GM12892 (cell line): ENCODE measurements at regions not wholly inside any gene's neighbourhood (a gene's known extent, or its start where the extent isn't known, plus 50 kb on each side); places are given as distances from the start of the nearest gene placed in this dataset.
A peak's percentile ranks its signal among the peaks of the same experiment; 100 is the strongest.

Experiments
- DNase-seq: peaks from one replicate; pipeline ENCODE4 v3.0.0; 2011; ENCODE audit not compliant: insufficient read length
- FAIRE-seq: peaks from 2 replicates; lab custom pipeline; 2011; peaks lifted over from hg19 to GRCh38; lab: Jason Lieb, UNC
- POLR2A ChIP-seq: IDR thresholded peaks from 2 replicates; pipeline ENCODE4 v1.6.1; 2011; ENCODE audit warnings: low read depth, low read length, control low read depth
- POLR2AphosphoS5 ChIP-seq: IDR thresholded peaks from 2 replicates; pipeline ENCODE4 v1.6.1; 2011; ENCODE audit warnings: low read depth, low read length, control low read depth
- TAF1 ChIP-seq: IDR thresholded peaks from 2 replicates; pipeline ENCODE4 v1.6.1; 2011; ENCODE audit warnings: low read depth, mild to moderate bottlenecking, control low read depth, low read length, borderline replicate concordance

- no peak for FAIRE-seq
- TF ChIP-seq POLR2AphosphoS5 (no peak), POLR2A (no peak), TAF1 (no peak)
Measured at GRCh38 chr6:71491844-71492243, 203.2 kb downstream of the OGFRL1 start.

DNA sequence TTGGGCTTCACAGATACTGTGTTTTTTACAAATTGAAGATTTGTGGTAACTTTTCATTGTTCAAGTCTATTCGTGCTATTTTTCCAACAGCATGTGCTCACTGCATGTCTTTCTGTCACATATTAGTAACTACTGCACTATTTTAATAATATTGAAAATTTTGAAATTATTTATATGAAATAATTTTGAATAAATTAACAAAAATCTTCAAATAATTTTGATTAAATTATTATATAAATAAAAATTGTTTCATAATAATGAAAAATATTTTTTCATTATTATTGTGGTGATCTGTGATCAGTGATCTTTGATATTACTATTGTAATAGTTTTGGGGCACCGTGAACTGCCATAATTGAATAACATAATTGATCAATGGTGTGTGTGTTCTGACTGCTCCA, 204.1 kb downstream of the OGFRL1 start:
- no peak for FAIRE-seq
- DNase-seq, result no peak

More at GRCh38 chr6:71491844-71492243, 203.2 kb downstream of the OGFRL1 start:
- no peak for DNase-seq

GRCh38 chr6:71496018-71496721, 207.6 kb downstream of the OGFRL1 start:
- TF ChIP-seq POLR2AphosphoS5, result no peak
- TF ChIP-seq TAF1, result no peak
- TF ChIP-seq POLR2A, result no peak
- FAIRE-seq (no peak), DNase-seq (no peak)

More for the DNA sequence above, 204.1 kb downstream of the OGFRL1 start:
- TF ChIP-seq POLR2AphosphoS5, result no peak
- TF ChIP-seq POLR2A, result no peak
- no peak for TF ChIP-seq TAF1

GRCh38 chr6:71496722-71497033, 208.1 kb downstream of the OGFRL1 start:
- no peak for FAIRE-seq
- no peak for DNase-seq
- TF ChIP-seq TAF1, result no peak
- TF ChIP-seq POLR2A, result no peak
- no peak for TF ChIP-seq POLR2AphosphoS5

- TF ChIP-seq TAF1, result no peak
- no peak for TF ChIP-seq POLR2AphosphoS5
- no peak for TF ChIP-seq POLR2A
- no peak for DNase-seq
- no peak for FAIRE-seq
Measured at GRCh38 chr6:71498638-71499037, 210.0 kb downstream of the OGFRL1 start.

DNA sequence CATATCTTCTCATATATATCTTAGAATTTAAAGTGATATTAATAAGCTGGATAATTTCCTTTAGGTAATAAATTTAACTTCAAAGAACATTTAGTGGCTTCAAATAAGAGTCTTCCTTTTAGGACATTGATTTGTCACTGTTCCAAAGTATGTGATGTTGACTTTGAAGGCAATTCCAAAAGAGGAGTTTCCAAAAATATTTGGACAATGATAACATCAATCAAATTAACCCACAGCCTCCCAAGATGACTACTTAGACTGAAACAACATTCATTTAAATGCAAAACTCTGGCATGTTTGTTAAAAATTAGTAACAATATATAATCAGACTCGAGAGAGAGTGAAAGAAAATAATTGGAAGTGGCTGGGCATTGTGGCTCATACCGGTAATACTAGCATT, 211.1 kb downstream of the OGFRL1 start:
- no peak for DNase-seq

GRCh38 chr6:71502168-71502567, 213.6 kb downstream of the OGFRL1 start:
- DNase-seq (no peak), FAIRE-seq (no peak)
- TF ChIP-seq POLR2A (no peak), POLR2AphosphoS5 (no peak), TAF1 (no peak)

More for the DNA sequence above, 211.1 kb downstream of the OGFRL1 start:
- no peak for FAIRE-seq
- no peak for TF ChIP-seq POLR2A
- no peak for TF ChIP-seq TAF1
- no peak for TF ChIP-seq POLR2AphosphoS5

GRCh38 chr6:71502956-71503355, 214.3 kb downstream of the OGFRL1 start:
- FAIRE-seq, result no peak
- no peak for DNase-seq
- no peak for TF ChIP-seq TAF1
- TF ChIP-seq POLR2A, result no peak
- no peak for TF ChIP-seq POLR2AphosphoS5

GRCh38 chr6:71507183-71507582, 218.6 kb downstream of the OGFRL1 start:
- FAIRE-seq (no peak), DNase-seq (no peak)
- no peak for TF ChIP-seq POLR2A
- TF ChIP-seq TAF1, result no peak
- TF ChIP-seq POLR2AphosphoS5, result no peak

DNA sequence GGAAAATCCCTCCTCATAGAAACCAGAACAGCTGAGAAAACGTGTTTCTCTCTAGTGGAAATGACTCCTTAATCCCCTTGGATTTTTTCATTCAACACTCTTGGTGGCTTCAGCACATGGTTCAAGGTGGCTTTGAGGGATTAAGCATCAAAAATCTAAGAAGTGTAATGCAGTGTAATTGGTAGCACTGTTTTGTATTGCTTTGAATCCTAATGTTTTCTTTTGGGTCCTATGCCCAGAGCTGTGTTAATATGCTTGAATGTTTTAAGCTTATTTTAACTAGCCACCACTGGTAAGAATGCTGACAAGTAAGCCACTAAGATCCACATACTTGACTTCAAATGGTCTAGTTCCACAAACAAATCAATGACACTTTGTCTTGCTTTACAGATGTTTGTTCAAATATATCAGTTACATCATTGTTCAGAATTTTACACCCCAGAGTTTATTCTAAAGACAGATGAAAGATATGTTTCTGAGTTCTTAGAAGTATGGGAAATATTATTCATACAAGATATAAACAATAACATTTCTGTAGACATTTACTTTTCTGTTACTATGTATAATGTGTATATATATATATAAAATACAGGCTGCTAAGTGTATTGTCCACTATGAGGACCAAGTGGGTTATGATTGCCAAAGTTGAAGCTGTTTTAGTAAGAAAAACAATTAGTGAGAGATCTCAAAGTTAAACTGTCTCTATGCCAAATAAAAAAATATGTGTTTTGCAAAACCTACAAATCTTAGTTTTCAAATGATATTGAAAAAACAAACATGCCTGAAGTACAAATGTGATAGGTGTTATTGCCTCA, 220.8 kb downstream of the OGFRL1 start:
- FAIRE-seq (no peak), DNase-seq (no peak)
- TF ChIP-seq POLR2AphosphoS5 (no peak), POLR2A (no peak), TAF1 (no peak)

DNA sequence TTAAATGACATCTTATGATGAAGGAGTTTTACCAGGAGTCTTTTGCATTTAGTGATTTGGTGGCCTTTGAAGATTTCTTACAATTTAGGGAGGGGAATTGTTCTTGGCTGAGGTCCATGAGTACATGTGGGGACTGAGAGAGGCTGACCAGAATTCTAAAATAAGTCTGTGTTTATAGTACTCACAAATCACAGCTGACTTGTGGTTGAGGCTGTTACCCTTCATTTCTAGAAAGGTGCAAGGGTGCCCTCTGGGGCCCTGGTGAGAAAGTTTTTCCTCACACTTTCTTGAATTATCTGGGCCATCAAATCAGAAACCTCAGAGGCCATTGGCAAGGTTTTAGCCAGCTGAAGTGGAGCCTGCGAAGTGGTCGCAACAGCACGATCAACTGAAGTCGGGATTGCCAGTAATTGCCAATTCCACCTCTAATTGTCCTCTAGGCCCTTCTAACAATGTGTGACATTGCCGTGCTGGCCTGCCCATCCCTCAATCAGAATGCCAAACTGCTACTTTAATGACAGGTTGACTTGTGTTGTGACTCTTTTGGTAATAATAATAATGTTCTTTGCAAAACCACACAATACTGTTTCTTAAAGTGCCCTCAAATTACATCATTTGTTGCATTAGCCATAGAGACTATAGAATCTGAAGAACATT, 221.6 kb downstream of the OGFRL1 start:
- peak; percentile 9 for FAIRE-seq

GRCh38 chr6:71510856-71511255, 222.2 kb downstream of the OGFRL1 start:
- DNase-seq (no peak), FAIRE-seq (no peak)
- TF ChIP-seq POLR2A (no peak), TAF1 (no peak), POLR2AphosphoS5 (no peak)

More for the DNA sequence above, 221.6 kb downstream of the OGFRL1 start:
- TF ChIP-seq POLR2A (no peak), POLR2AphosphoS5 (no peak), TAF1 (no peak)
- no peak for DNase-seq
